ENCODE measurements at regions not wholly inside any gene's neighbourhood (a gene's known extent, or its start where the extent isn't known, plus 50 kb on each side); places are given as distances from the start of the nearest gene placed in this dataset.

- TF ChIP-seq CTCF (IDR thresholded peaks at IDR 0.05) (no peak), POLR2AphosphoS5 (IDR thresholded peaks at IDR 0.05; ENCODE audit: low read depth, low read length) (no peak), TCF7L2 (IDR thresholded peaks at IDR 0.05; ENCODE audit: low read depth, low read length) (no peak)
- TF ChIP-seq, protein P1, sequence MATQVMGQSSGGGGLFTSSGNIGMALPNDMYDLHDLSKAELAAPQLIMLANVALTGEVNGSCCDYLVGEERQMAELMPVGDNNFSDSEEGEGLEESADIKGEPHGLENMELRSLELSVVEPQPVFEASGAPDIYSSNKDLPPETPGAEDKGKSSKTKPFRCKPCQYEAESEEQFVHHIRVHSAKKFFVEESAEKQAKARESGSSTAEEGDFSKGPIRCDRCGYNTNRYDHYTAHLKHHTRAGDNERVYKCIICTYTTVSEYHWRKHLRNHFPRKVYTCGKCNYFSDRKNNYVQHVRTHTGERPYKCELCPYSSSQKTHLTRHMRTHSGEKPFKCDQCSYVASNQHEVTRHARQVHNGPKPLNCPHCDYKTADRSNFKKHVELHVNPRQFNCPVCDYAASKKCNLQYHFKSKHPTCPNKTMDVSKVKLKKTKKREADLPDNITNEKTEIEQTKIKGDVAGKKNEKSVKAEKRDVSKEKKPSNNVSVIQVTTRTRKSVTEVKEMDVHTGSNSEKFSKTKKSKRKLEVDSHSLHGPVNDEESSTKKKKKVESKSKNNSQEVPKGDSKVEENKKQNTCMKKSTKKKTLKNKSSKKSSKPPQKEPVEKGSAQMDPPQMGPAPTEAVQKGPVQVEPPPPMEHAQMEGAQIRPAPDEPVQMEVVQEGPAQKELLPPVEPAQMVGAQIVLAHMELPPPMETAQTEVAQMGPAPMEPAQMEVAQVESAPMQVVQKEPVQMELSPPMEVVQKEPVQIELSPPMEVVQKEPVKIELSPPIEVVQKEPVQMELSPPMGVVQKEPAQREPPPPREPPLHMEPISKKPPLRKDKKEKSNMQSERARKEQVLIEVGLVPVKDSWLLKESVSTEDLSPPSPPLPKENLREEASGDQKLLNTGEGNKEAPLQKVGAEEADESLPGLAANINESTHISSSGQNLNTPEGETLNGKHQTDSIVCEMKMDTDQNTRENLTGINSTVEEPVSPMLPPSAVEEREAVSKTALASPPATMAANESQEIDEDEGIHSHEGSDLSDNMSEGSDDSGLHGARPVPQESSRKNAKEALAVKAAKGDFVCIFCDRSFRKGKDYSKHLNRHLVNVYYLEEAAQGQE (IDR thresholded peaks at IDR 0.05; ENCODE audit: insufficient read depth in 1 of 2, low read depth in 2 of 2, low read length in 1 of 2) = no peak
Observed at GRCh38 chr6:144894240-144894639, 609.1 kb downstream of the UTRN start.
